Loucy (cell line): ENCODE measurements at regions not wholly inside any gene's neighbourhood (a gene's known extent, or its start where the extent isn't known, plus 50 kb on each side); places are given as distances from the start of the nearest gene placed in this dataset.

Experiments
- CTCF ChIP-seq: fragments of 200-600 bp; sonication (generic); conservative IDR thresholded peaks from 2 replicates; pipeline ENCODE4 v1.5.1; 2014; ENCODE audit warnings: mild to moderate bottlenecking, antibody characterized with exemption, low read length
- EZH2phosphoT487 ChIP-seq: fragments of 200-600 bp; IDR thresholded peaks from 2 replicates; pipeline ENCODE4 v1.6.1; 2018; ENCODE audit warnings: antibody characterized with exemption, mild to moderate bottlenecking, moderate library complexity, borderline replicate concordance

DNA sequence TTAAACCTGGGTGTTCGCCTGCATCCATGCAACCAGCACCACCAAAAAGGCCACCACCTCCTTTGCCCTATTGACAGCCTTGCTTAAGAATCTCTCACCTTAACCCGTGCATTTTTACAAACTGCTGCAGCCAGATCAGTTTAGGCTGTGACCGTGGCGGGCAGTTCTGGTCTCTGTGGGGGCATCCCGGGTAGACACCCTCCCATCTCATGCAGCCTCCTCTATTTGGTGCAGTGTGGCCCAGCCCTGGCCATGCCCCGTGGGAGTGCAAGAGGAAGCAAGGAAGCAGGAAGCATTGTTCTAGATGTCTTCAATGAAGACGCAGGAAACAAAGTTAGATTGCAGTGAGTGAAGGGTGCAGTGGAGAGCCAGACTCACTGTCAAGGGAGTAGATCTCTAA is 108.8 kb upstream of the MVB12B start:
- TF ChIP-seq EZH2phosphoT487 (no peak), CTCF (no peak)
